ENCODE measurements at regions not wholly inside any gene's neighbourhood (a gene's known extent, or its start where the extent isn't known, plus 50 kb on each side); places are given as distances from the start of the nearest gene placed in this dataset.

DNA sequence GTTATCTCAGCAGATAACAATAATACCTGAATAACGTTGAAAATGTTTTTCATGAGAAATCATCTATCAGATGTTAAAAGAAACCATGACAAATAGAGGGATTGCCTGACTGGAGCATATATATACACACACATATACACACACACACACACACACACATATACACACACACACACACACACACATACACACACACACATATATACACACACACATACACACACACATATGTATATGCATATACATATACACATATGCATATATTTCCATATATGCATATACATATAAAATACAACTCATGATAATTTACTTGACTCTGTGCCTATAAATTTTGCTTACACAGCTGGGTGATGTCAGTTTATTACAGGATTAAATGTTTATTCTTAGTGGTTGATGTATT is 847.3 kb upstream of the ADAMTS5 start:
- no peak for ATAC-seq
- Mint-ChIP-seq H3K36me3 (no peaks in the 10 kb centered on the region), H3K4me3 (no peak overlapping the region), H3K9me3 (no peaks in the 10 kb centered on the region), H3K4me1 (peaks cover 2% of the 10 kb centered on the region; the same call in 1 of the 2 replicates), H3K27ac (no peak overlapping the region), H3K27me3 (ENCODE audit: low read depth) (no peaks in the 10 kb centered on the region)
- DNase-seq (ENCODE audit: low spot score) = no peak
- ChIA-PET CTCF (no interaction called here), POLR2A (no interaction called here)
- TF ChIP-seq NFE2L1 (CRISPR knock-in tag; IDR thresholded peaks at IDR 0.05) = no peak
- no peak for TF ChIP-seq NR1H2 (CRISPR knock-in tag; IDR thresholded peaks at IDR 0.05)
- TF ChIP-seq GABPB1 (CRISPR knock-in tag; IDR thresholded peaks at IDR 0.05) = no peak
- TF ChIP-seq, protein P1, sequence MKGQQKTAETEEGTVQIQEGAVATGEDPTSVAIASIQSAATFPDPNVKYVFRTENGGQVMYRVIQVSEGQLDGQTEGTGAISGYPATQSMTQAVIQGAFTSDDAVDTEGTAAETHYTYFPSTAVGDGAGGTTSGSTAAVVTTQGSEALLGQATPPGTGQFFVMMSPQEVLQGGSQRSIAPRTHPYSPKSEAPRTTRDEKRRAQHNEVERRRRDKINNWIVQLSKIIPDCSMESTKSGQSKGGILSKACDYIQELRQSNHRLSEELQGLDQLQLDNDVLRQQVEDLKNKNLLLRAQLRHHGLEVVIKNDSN (CRISPR knock-in tag; IDR thresholded peaks at IDR 0.05) = no peak
- no peak for TF ChIP-seq ZNF416 (CRISPR knock-in tag; IDR thresholded peaks at IDR 0.05)
- no peak for TF ChIP-seq NFYB (CRISPR knock-in tag; conservative IDR thresholded peaks at IDR 0.05; ENCODE audit: low read depth)
- TF ChIP-seq HMGA2 (CRISPR knock-in tag; IDR thresholded peaks at IDR 0.05) = no peak
- TF ChIP-seq TCF7 (CRISPR knock-in tag; IDR thresholded peaks at IDR 0.05; ENCODE audit: low read depth) = no peak
- TF ChIP-seq SP1 (CRISPR knock-in tag; conservative IDR thresholded peaks at IDR 0.05) = no peak
- TF ChIP-seq GRHL2 (CRISPR knock-in tag; IDR thresholded peaks at IDR 0.05; ENCODE audit: insufficient replicate concordance, severe bottlenecking) = no peak
- TF ChIP-seq, protein P2, sequence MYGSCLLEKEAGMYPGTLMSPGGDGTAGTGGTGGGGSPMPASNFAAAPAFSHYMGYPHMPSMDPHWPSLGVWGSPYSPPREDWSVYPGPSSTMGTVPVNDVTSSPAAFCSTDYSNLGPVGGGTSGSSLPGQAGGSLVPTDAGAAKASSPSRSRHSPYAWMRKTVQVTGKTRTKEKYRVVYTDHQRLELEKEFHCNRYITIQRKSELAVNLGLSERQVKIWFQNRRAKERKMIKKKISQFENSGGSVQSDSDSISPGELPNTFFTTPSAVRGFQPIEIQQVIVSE (CRISPR knock-in tag; IDR thresholded peaks at IDR 0.05; ENCODE audit: borderline replicate concordance) = no peak
- no peak for TF ChIP-seq JUN (CRISPR knock-in tag; IDR thresholded peaks at IDR 0.05)
- TF ChIP-seq SOX15 (CRISPR knock-in tag; IDR thresholded peaks at IDR 0.05) = no peak

DNA sequence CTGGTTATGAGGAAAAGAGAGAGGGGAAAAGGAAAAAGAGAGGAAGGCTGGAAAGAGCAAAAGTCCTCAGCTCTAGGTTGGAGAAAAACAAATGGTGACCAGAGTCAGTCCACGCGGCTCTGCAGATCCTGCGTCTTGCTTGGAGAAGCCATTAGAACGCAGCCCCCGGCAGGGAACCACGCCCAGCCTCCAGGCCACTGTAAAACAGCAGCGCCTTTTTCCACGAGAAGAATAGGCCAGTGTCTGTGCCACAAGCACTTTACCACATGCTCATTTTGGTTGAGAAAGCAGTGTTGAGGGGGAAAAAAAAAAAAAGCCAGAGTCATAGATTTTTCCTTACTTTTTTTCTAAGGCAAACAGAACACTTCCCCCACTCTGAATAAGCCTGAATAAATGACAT is 846.9 kb upstream of the ADAMTS5 start:
- Mint-ChIP-seq H3K4me1 (peaks cover 2% of the 10 kb centered on the region; the same call in 1 of the 2 replicates), H3K4me3 (no peak overlapping the region), H3K27ac (no peak overlapping the region), H3K9me3 (no peaks in the 10 kb centered on the region), H3K27me3 (ENCODE audit: low read depth) (no peaks in the 10 kb centered on the region), H3K36me3 (no peaks in the 10 kb centered on the region)
- DNase-seq (ENCODE audit: low spot score) (no peak), ATAC-seq (no peak)
- no peak for TF ChIP-seq RORB (CRISPR knock-in tag; IDR thresholded peaks at IDR 0.05)
- POLR2A ChIA-PET = no interaction called here
- CTCF ChIA-PET = no interaction called here

DNA sequence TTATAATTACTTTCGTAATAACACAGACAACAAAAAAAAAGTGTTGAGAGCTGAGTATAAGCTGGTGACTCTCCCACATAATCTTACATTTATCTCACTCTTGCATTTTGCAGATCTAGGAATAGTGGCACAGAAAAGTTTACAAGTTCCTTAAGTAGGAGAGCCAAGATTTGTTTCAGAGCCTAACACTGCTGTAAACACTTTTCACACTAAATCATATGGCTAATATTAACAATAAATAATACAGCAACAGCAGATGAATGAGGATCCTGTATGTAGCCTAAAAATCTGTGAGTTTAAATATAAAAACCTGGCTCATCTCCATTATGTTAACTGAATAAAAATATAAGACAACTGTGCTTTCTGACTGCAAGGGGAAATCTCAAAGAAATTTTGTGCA is 846.5 kb upstream of the ADAMTS5 start:
- DNase-seq (ENCODE audit: low spot score) (no peak), ATAC-seq (no peak)
- Mint-ChIP-seq H3K36me3 (no peaks in the 10 kb centered on the region), H3K27me3 (ENCODE audit: low read depth) (no peaks in the 10 kb centered on the region), H3K4me3 (no peak overlapping the region), H3K4me1 (peaks cover 2% of the 10 kb centered on the region; the same call in 1 of the 2 replicates), H3K27ac (no peak overlapping the region), H3K9me3 (no peaks in the 10 kb centered on the region)
- ChIA-PET POLR2A (no interaction called here), CTCF (interaction anchor here (0.8 kb wide), 1 partner anchor 10 kb away, joined by 3 read pairs; no protein-coding TSS in a partner anchor)
- no peak for TF ChIP-seq CREB1 (CRISPR knock-in tag; IDR thresholded peaks at IDR 0.05)
- no peak for TF ChIP-seq IRF2 (CRISPR knock-in tag; IDR thresholded peaks at IDR 0.05; ENCODE audit: borderline replicate concordance, low read depth)
- TF ChIP-seq FOXP1 (CRISPR knock-in tag; IDR thresholded peaks at IDR 0.05; ENCODE audit: borderline replicate concordance) = no peak
- TF ChIP-seq NR2C2 (CRISPR knock-in tag; IDR thresholded peaks at IDR 0.05) = no peak
- TF ChIP-seq JUN (CRISPR knock-in tag; IDR thresholded peaks at IDR 0.05) = no peak
- TF ChIP-seq MXD4 (CRISPR knock-in tag; IDR thresholded peaks at IDR 0.05; ENCODE audit: borderline replicate concordance) = no peak
- TF ChIP-seq NFYB (CRISPR knock-in tag; conservative IDR thresholded peaks at IDR 0.05; ENCODE audit: low read depth) = no peak
- TF ChIP-seq, protein P3, sequence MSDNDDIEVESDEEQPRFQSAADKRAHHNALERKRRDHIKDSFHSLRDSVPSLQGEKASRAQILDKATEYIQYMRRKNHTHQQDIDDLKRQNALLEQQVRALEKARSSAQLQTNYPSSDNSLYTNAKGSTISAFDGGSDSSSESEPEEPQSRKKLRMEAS (CRISPR knock-in tag; IDR thresholded peaks at IDR 0.05) = no peak
- TF ChIP-seq, protein P4, sequence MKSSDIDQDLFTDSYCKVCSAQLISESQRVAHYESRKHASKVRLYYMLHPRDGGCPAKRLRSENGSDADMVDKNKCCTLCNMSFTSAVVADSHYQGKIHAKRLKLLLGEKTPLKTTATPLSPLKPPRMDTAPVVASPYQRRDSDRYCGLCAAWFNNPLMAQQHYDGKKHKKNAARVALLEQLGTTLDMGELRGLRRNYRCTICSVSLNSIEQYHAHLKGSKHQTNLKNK (CRISPR knock-in tag; IDR thresholded peaks at IDR 0.05) = no peak
- no peak for TF ChIP-seq EMX1 (CRISPR knock-in tag; IDR thresholded peaks at IDR 0.05)
- TF ChIP-seq, protein P5, sequence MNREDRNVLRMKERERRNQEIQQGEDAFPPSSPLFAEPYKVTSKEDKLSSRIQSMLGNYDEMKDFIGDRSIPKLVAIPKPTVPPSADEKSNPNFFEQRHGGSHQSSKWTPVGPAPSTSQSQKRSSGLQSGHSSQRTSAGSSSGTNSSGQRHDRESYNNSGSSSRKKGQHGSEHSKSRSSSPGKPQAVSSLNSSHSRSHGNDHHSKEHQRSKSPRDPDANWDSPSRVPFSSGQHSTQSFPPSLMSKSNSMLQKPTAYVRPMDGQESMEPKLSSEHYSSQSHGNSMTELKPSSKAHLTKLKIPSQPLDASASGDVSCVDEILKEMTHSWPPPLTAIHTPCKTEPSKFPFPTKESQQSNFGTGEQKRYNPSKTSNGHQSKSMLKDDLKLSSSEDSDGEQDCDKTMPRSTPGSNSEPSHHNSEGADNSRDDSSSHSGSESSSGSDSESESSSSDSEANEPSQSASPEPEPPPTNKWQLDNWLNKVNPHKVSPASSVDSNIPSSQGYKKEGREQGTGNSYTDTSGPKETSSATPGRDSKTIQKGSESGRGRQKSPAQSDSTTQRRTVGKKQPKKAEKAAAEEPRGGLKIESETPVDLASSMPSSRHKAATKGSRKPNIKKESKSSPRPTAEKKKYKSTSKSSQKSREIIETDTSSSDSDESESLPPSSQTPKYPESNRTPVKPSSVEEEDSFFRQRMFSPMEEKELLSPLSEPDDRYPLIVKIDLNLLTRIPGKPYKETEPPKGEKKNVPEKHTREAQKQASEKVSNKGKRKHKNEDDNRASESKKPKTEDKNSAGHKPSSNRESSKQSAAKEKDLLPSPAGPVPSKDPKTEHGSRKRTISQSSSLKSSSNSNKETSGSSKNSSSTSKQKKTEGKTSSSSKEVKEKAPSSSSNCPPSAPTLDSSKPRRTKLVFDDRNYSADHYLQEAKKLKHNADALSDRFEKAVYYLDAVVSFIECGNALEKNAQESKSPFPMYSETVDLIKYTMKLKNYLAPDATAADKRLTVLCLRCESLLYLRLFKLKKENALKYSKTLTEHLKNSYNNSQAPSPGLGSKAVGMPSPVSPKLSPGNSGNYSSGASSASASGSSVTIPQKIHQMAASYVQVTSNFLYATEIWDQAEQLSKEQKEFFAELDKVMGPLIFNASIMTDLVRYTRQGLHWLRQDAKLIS (CRISPR knock-in tag; IDR thresholded peaks at IDR 0.05; ENCODE audit: borderline replicate concordance) = no peak
